ENCODE measurements at regions not wholly inside any gene's neighbourhood (a gene's known extent, or its start where the extent isn't known, plus 50 kb on each side); places are given as distances from the start of the nearest gene placed in this dataset.

DNA sequence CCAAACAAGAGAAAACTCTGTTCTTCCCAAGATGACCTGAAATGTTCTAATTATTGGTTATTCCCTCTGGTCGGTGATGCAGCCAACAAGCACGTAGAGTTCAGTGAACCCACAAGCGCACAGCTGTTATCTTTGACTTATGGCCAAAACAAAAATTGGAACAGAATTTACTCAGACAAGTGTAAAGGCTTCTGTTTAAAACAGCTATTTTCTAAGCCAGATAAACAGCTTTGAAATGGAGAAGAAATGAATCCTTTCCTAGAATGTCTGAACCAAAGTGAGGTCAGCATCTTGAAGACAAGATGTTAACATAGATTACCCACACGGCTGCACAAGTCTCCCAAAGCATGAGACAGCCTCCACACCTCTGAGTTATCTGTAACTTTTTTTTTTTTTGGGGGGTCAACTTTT, 669.2 kb downstream of the DIAPH3 start:
- H2AFZ ChIP-seq = no peak overlapping the region
- H3K4me1 ChIP-seq (replicated peaks; ENCODE audit: insufficient read depth) = no peaks in the 10 kb centered on the region
- POLR2A ChIA-PET (ENCODE audit: unreplicated experiment) = no interaction called here

DNA sequence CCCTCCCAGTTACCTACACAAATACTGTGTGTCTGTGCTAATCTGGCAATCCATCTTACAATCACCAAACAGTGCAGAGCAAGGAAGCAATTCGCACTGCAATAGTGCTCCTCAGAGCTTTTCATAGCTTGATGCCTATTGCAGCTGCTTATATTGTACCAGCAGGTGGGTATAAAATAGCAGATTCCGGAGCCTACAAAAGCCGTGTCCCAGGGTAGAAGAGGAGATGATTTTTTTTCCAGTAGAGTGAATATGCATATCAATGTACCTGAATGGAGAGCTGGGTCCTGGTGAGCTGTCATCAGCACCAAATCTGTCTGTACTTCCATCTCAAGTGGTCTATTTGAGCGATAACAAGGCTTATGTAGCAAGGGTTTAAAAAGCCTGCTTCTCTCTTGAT, 668.4 kb downstream of the DIAPH3 start:
- H3F3A ChIP-seq (ENCODE audit: insufficient read depth, low read depth) = no peaks in the 10 kb centered on the region
- no peak overlapping the region for H3K27ac ChIP-seq
- no peaks in the 10 kb centered on the region for H3K27me3 ChIP-seq (ENCODE audit: insufficient read depth, low read depth)
- ChIA-PET POLR2A (ENCODE audit: unreplicated experiment) (no interaction called here), CTCF (no interaction called here)
- no peaks in the 10 kb centered on the region for H3K36me3 ChIP-seq (ENCODE audit: low read depth)
- H4K20me1 ChIP-seq (ENCODE audit: insufficient read depth) = no peaks in the 10 kb centered on the region
- no TSS peak for BruUV-seq (replicated peaks)
- intact Hi-C loops (cut with micrococcal nuclease; ENCODE audit: unreplicated experiment) = no loop called here
- no peaks in the 10 kb centered on the region for H3K9me2 ChIP-seq (ENCODE audit: insufficient read depth)
- H3K4me2 ChIP-seq = no peak overlapping the region
- no peaks in the 10 kb centered on the region for H3K4me1 ChIP-seq (replicated peaks; ENCODE audit: insufficient read depth)
- H3K9me3 ChIP-seq (ENCODE audit: insufficient read depth, low read depth) = no peaks in the 10 kb centered on the region
- H3K79me2 ChIP-seq (ENCODE audit: low read depth) = no peaks in the 10 kb centered on the region
- DNase-seq = no peak
- TF ChIP-seq EZH2 (IDR thresholded peaks at IDR 0.05; ENCODE audit: low read depth) = no peak
- TF ChIP-seq, protein P1, sequence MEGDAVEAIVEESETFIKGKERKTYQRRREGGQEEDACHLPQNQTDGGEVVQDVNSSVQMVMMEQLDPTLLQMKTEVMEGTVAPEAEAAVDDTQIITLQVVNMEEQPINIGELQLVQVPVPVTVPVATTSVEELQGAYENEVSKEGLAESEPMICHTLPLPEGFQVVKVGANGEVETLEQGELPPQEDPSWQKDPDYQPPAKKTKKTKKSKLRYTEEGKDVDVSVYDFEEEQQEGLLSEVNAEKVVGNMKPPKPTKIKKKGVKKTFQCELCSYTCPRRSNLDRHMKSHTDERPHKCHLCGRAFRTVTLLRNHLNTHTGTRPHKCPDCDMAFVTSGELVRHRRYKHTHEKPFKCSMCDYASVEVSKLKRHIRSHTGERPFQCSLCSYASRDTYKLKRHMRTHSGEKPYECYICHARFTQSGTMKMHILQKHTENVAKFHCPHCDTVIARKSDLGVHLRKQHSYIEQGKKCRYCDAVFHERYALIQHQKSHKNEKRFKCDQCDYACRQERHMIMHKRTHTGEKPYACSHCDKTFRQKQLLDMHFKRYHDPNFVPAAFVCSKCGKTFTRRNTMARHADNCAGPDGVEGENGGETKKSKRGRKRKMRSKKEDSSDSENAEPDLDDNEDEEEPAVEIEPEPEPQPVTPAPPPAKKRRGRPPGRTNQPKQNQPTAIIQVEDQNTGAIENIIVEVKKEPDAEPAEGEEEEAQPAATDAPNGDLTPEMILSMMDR (conservative IDR thresholded peaks at IDR 0.05) = no peak
- no peak overlapping the region for H3K4me3 ChIP-seq
- H2AFZ ChIP-seq = no peak overlapping the region

More for the DNA sequence above, 669.2 kb downstream of the DIAPH3 start:
- intact Hi-C loops (cut with micrococcal nuclease; ENCODE audit: unreplicated experiment) = no loop called here
- CTCF ChIA-PET = no interaction called here
- Histone ChIP-seq H3K9me3 (ENCODE audit: insufficient read depth, low read depth) (no peaks in the 10 kb centered on the region), H3K79me2 (ENCODE audit: low read depth) (no peaks in the 10 kb centered on the region), H3K27ac (no peak overlapping the region), H3K4me2 (no peak overlapping the region), H3K9me2 (ENCODE audit: insufficient read depth) (no peaks in the 10 kb centered on the region), H3K36me3 (ENCODE audit: low read depth) (no peaks in the 10 kb centered on the region), H3K4me3 (no peak overlapping the region), H3F3A (ENCODE audit: insufficient read depth, low read depth) (no peaks in the 10 kb centered on the region), H4K20me1 (ENCODE audit: insufficient read depth) (no peaks in the 10 kb centered on the region), H3K27me3 (ENCODE audit: insufficient read depth, low read depth) (no peaks in the 10 kb centered on the region)
- no peak for TF ChIP-seq EZH2 (IDR thresholded peaks at IDR 0.05; ENCODE audit: low read depth)
- TF ChIP-seq, protein P1 (conservative IDR thresholded peaks at IDR 0.05) = no peak
- no peak for DNase-seq
- BruUV-seq (replicated peaks) = no TSS peak

GRCh38 chr13:59495936-59496512, 667.7 kb downstream of the DIAPH3 start:
- no peak for DNase-seq
- no peaks in the 10 kb centered on the region for H3K9me3 ChIP-seq (ENCODE audit: insufficient read depth, low read depth)
- H3K9me2 ChIP-seq (ENCODE audit: insufficient read depth) = no peaks in the 10 kb centered on the region
- no peaks in the 10 kb centered on the region for H3K36me3 ChIP-seq (ENCODE audit: low read depth)
- H3K4me2 ChIP-seq = no peak overlapping the region
- ChIA-PET POLR2A (ENCODE audit: unreplicated experiment) (no interaction called here), CTCF (interaction anchor here (0.6 kb wide), 1 partner anchor 310 kb away, joined by 3 read pairs; no protein-coding TSS in a partner anchor)
- intact Hi-C loops (cut with micrococcal nuclease; ENCODE audit: unreplicated experiment) = no loop called here
- no peak overlapping the region for H2AFZ ChIP-seq
- no peaks in the 10 kb centered on the region for H3K79me2 ChIP-seq (ENCODE audit: low read depth)
- H3K27me3 ChIP-seq (ENCODE audit: insufficient read depth, low read depth) = no peaks in the 10 kb centered on the region
- no peaks in the 10 kb centered on the region for H3K4me1 ChIP-seq (replicated peaks; ENCODE audit: insufficient read depth)
- H3K27ac ChIP-seq = no peak overlapping the region
- H3F3A ChIP-seq (ENCODE audit: insufficient read depth, low read depth) = no peaks in the 10 kb centered on the region
- no peak overlapping the region for H3K4me3 ChIP-seq
- H4K20me1 ChIP-seq (ENCODE audit: insufficient read depth) = no peaks in the 10 kb centered on the region
- TF ChIP-seq, protein P1 (conservative IDR thresholded peaks at IDR 0.05) = no peak
- TF ChIP-seq EZH2 (IDR thresholded peaks at IDR 0.05; ENCODE audit: low read depth) = no peak
- no TSS peak for BruUV-seq (replicated peaks)
